NCI-H2107 treated with DMSO at 0.1 percent for 48 hours (cell line): ENCODE measurements at regions not wholly inside any gene's neighbourhood (a gene's known extent, or its start where the extent isn't known, plus 50 kb on each side); places are given as distances from the start of the nearest gene placed in this dataset.

Source experiments
- DNase-seq: peaks from one replicate; lab custom pipeline; 2025; ENCODE audit not compliant: unreplicated experiment; lab: John Stamatoyannopoulos, UW

- DNase-seq = no peak
Observed at GRCh38 chr1:37128091-37128490, 93.8 kb upstream of the GRIK3 start.

- no peak for DNase-seq
Observed at GRCh38 chr1:37130221-37130948, 96.1 kb upstream of the GRIK3 start.

DNA sequence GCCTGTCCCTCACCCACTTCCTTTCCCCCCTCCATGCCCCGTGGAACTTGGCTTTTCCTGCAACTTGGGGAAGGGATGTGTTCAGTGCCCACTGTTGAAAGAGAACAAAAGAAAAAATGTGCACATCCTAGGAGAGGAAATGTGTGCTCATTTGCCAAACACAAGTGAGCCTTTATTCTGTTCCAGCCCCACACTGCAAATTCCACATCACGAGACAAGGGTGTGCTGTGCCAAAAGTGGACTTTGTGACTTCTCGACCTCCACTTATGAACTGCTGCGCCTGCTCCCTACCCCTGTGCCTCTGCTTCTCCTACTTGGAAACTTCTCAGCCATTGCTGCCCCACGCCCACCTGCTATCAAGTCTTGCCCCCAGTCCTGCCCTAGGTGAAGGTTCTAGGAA is 97.0 kb upstream of the GRIK3 start:
- no peak for DNase-seq

GRCh38 chr1:37133276-37134145 is 99.2 kb upstream of the GRIK3 start:
- DNase-seq = no peak

- no peak for DNase-seq
Observed at GRCh38 chr1:37134599-37134998, 100.3 kb upstream of the GRIK3 start.

DNA sequence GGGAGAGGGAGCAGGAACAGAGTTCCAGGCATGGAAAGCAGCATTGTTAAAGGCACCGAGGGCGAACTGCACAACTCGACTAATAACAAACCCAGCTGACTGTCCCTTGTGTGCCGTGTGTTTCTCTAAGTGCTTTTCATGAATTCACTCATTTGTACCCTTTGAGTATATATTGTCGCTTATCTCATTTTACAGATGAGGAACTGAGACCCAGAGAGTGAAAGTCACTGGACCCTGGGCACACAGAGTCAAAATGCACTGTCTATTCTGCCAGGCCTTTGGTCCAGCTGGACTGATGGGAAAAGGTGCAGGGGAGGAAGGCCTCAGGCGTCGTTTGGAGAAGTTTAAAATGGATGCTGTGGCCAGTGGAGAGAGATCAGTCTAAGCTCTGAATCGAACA is 100.7 kb upstream of the GRIK3 start:
- DNase-seq = no peak

- no peak for DNase-seq
Observed at GRCh38 chr1:37137014-37137413, 102.7 kb upstream of the GRIK3 start.

- DNase-seq = no peak
Observed at GRCh38 chr1:37137601-37138000, 103.3 kb upstream of the GRIK3 start.

DNA sequence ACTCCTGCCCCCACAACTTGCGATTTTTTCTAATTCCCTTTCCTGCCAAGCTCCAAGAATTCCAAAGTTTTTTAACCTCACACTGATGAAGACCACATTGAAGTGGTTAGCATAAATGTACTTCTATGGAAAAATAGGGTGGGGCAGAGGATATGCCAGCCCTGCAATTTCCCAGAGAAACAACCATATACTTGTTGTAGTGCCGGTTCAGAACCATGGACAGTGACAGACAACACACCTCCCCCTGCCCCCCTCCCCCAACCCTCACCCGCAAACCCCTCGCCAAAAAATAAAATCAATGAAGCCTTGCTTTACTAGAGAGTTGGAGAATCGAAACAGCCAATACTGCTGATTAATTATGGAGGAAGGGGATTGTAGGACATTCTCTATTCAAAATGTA is 109.5 kb upstream of the GRIK3 start:
- no peak for DNase-seq

DNA sequence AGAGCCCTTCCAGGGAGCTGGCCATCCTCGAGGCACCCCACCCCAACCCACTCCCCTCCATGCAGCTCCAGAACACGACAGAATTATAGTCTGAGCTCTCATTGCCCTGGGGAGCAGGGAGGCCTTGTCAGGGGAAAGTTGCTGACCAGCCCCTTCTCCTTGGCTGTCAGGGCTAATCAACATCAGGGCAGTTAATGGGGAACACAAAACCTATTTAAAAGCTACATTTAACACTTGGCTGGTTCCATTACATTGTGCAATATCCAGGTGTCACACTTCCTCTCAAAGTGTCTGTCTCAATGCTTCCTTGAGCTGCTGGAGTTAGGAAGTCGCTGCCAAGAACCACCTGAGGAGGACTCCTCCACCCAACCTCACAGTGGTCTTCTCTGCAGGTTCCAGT is 111.8 kb upstream of the GRIK3 start:
- DNase-seq = no peak

DNA sequence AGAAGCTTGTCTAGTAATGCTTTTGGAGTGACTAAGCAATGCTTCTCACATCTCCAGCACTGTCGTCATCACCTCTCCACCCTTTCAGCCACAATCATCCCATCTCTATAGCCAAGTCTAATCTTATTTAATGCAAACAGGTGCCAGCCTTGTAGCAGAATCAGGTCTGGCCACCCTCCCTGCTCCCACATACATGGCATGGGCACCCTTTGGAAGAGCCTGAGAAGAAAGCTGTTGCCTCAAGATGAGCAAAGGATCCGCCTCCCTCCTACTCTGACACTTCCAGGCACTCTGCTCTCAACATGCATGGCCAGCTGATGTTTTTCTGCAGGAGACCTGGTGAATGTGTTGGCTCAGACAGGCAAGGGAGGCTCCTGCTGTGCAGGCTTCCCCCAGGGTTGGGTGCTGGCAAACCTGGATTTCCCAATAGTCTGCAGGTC is 113.1 kb upstream of the GRIK3 start:
- peak; percentile 38 for DNase-seq

GRCh38 chr1:37147906-37148305 is 113.6 kb upstream of the GRIK3 start:
- DNase-seq = no peak

DNA sequence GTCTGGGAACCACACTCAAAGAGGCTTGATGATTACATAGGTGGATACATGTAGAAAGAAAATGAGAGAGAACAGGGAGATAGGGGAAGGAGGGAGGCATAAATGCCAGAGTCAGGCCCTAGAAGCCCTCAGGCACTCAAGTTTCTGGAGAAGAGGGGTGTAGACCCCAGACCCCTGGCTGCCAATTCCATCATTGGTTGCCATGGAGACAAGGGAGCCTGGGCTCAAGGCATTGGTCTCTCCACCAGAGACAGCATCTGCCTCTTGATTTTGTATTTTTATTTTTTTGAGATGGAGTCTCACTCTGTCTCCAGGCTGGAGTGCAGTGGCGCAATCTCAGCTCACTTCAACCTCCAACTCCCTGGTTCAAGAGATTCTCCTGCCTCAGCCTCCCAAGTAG is 114.3 kb upstream of the GRIK3 start:
- DNase-seq = no peak

DNA sequence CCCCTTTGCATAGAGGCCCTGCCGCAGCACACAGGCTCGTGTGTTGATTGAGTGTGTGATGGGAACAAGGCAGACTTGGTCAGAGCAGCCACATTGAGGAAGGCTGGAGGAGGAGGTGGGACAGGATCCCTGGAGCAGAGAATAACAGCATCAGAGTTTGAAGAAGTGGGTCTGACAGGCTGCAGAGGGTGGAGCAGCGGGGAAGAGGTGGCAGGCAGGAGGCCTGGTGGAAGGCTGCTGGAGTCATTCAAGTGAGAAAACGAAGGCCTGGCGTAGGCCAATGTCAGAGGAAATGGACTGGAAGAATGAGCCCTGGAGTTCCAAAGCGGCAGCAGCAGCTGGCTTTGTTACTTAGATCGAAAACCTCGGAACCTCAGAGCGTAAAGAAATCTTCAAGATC is 115.0 kb upstream of the GRIK3 start:
- no peak for DNase-seq

DNA sequence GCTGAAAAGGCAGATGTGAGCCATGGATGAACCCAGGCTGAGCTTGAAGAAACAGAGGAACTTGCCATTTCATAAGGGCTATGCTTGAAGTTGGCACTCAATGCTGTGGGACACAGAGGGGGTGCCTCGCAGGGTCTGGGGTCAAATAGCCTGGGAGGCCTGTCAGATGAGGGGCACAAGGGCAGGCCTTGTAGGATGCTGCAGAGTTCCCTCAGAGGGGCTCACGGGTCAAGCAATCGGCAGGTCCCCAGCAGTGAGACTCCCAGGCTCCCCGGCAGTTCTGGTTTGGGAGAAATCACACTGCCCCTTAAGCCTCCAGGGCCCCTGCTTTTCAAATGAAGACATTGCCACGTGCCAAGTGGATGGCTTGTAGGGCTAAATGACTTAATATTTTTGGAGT is 116.7 kb upstream of the GRIK3 start:
- DNase-seq = no peak

GRCh38 chr1:37151789-37152188 is 117.5 kb upstream of the GRIK3 start:
- DNase-seq = no peak

- DNase-seq = no peak
Observed at GRCh38 chr1:37152491-37152890, 118.2 kb upstream of the GRIK3 start.

GRCh38 chr1:37153116-37154100 is 119.1 kb upstream of the GRIK3 start:
- no peak for DNase-seq

DNA sequence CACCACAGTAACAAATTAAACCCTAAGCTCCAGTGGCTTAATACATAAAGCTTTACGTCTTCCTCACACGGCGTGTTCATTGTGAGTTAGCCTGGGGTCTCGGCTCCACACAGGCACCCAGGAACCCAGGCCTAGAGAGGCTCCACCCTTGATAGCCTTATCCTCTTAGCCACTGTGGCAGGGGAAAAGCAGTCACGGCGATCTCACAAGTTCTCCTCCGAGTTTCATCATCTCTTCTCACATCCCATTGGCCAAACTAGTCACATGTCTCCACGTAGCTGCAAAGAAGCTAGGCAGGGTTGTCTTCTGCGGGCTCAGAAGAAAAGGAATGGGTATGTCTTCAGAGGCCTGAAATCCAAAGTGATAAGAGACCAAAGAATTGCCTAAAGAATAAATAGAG is 122.3 kb upstream of the GRIK3 start:
- DNase-seq = no peak

GRCh38 chr1:37157634-37158033 is 123.3 kb upstream of the GRIK3 start:
- no peak for DNase-seq

DNA sequence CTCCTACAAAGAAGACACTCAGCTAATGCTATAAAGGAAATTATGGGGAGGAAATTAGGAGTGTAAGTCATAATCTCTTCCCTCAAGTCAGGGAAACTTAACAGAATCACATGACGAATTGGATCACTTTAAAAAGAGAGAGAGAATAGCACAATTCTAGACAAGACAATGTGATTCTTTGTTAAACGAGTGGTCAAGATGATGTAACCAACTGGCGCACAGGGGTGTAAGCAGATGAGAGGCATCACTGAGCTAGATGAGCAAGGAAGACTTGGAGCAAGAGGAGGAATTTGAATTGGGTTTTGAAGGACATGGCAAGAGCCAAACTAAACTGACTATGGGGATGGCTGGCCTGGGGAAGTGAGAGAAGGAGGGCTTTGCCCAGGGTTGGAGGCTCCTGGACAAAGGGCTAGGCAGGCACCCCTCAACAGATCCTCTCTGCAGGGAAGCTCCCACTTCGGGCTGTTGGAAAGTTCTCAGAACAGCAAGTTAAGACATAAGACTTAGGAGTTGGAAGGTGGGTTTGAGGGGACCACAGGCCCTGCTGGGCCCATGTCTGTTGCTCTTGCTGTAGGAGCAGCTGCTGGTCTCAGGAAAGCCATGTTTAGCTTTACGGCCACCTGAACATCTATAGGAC is 123.9 kb upstream of the GRIK3 start:
- DNase-seq = no peak
